ENCODE measurements at regions not wholly inside any gene's neighbourhood (a gene's known extent, or its start where the extent isn't known, plus 50 kb on each side); places are given as distances from the start of the nearest gene placed in this dataset.

- Histone ChIP-seq H3K27ac (ENCODE audit: low read depth, low read length, poor library complexity, severe bottlenecking) (no peak overlapping the region), H3K9me3 (ENCODE audit: low read length) (no peaks in the 10 kb centered on the region), H3K4me1 (ENCODE audit: insufficient read depth, low read length, poor library complexity, severe bottlenecking) (no peaks in the 10 kb centered on the region), H3K9me2 (ENCODE audit: insufficient read depth, low read length) (no peaks in the 10 kb centered on the region), H2AFZ (ENCODE audit: low read length) (no peak overlapping the region), H3K4me3 (ENCODE audit: low read depth, low read length, poor library complexity, severe bottlenecking) (no peak overlapping the region), H3K36me3 (ENCODE audit: insufficient read depth, low read length) (no peaks in the 10 kb centered on the region), H3K79me2 (ENCODE audit: insufficient read depth, low read depth, low read length) (no peaks in the 10 kb centered on the region), H3K4me2 (ENCODE audit: low read length) (no peak overlapping the region), H4K20me1 (ENCODE audit: insufficient read depth, low read length) (no peaks in the 10 kb centered on the region)
- intact Hi-C loops (cut with micrococcal nuclease; ENCODE audit: unreplicated experiment), result no loop called here
- ChIA-PET CTCF (ENCODE audit: unreplicated experiment) (no interaction called here), POLR2A (no interaction called here)
- no peak for TF ChIP-seq CTCF (conservative IDR thresholded peaks at IDR 0.05; ENCODE audit: low read length)
- TF ChIP-seq EZH2phosphoT487 (IDR thresholded peaks at IDR 0.05; ENCODE audit: borderline replicate concordance, low read depth, low read length), result no peak
- DNase-seq (ENCODE audit: low spot score), result no peak
- no TSS peak for BruUV-seq (replicated peaks)
Measured at GRCh38 chr13:80408270-80408669, 67.3 kb upstream of the SPRY2 start.

- POLR2A ChIA-PET, result interaction anchor here (0.6 to 1.1 kb wide), 5 partner anchors 13 to 1705 kb away, joined by 3 to 4 read pairs (median 3); no protein-coding TSS in a partner anchor
Measured at GRCh38 chr13:80400865-80401426, 60.0 kb upstream of the SPRY2 start.

More at GRCh38 chr13:80400865-80401426, 60.0 kb upstream of the SPRY2 start:
- Histone ChIP-seq H3K4me1 (ENCODE audit: insufficient read depth, low read length, poor library complexity, severe bottlenecking) (no peaks in the 10 kb centered on the region), H3K9me3 (ENCODE audit: low read length) (no peaks in the 10 kb centered on the region), H3K79me2 (ENCODE audit: insufficient read depth, low read depth, low read length) (no peaks in the 10 kb centered on the region), H4K20me1 (ENCODE audit: insufficient read depth, low read length) (no peaks in the 10 kb centered on the region), H3K27ac (ENCODE audit: low read depth, low read length, poor library complexity, severe bottlenecking) (no peak overlapping the region), H3K9me2 (ENCODE audit: insufficient read depth, low read length) (no peaks in the 10 kb centered on the region), H3K4me3 (ENCODE audit: low read depth, low read length, poor library complexity, severe bottlenecking) (no peak overlapping the region), H2AFZ (ENCODE audit: low read length) (no peak overlapping the region), H3K36me3 (ENCODE audit: insufficient read depth, low read length) (no peaks in the 10 kb centered on the region), H3K4me2 (ENCODE audit: low read length) (no peak overlapping the region)
- no TSS peak for BruUV-seq (replicated peaks)
- intact Hi-C loops (cut with micrococcal nuclease; ENCODE audit: unreplicated experiment), result no loop called here
- no peak for DNase-seq (ENCODE audit: low spot score)
- CTCF ChIA-PET (ENCODE audit: unreplicated experiment), result no interaction called here
- TF ChIP-seq CTCF (conservative IDR thresholded peaks at IDR 0.05; ENCODE audit: low read length) (no peak), EZH2phosphoT487 (IDR thresholded peaks at IDR 0.05; ENCODE audit: borderline replicate concordance, low read depth, low read length) (no peak)
